ENCODE measurements at regions not wholly inside any gene's neighbourhood (a gene's known extent, or its start where the extent isn't known, plus 50 kb on each side); places are given as distances from the start of the nearest gene placed in this dataset.

- Histone ChIP-seq H3K4me1 (ENCODE audit: control insufficient read depth in 5 of 5, insufficient read depth in 5 of 5, low read length in 5 of 5) (no peaks in the 10 kb centered on the region), H3K9ac (ENCODE audit: insufficient read depth in 1 of 2, low read length in 2 of 2) (no peak overlapping the region), H3K9me3 (ENCODE audit: control insufficient read depth in 4 of 4, insufficient read depth in 3 of 4, low read length in 3 of 4) (peaks cover 0 to 2% (median 0%) of the 10 kb centered on the region in 4 donors), H3K27me3 (ENCODE audit: control insufficient read depth in 3 of 3, insufficient read depth in 3 of 3, low read length in 2 of 3) (peaks cover 0 to 8% (median 2%) of the 10 kb centered on the region in 3 donors), H3K27ac (ENCODE audit: low read depth in 1 of 2, low read length in 1 of 2) (no peak overlapping the region), H3K4me3 (no peak overlapping the region), H3K36me3 (ENCODE audit: control insufficient read depth in 4 of 4, insufficient read depth in 4 of 4, low read length in 4 of 4) (no peaks in the 10 kb centered on the region)
- TF ChIP-seq, protein P1, sequence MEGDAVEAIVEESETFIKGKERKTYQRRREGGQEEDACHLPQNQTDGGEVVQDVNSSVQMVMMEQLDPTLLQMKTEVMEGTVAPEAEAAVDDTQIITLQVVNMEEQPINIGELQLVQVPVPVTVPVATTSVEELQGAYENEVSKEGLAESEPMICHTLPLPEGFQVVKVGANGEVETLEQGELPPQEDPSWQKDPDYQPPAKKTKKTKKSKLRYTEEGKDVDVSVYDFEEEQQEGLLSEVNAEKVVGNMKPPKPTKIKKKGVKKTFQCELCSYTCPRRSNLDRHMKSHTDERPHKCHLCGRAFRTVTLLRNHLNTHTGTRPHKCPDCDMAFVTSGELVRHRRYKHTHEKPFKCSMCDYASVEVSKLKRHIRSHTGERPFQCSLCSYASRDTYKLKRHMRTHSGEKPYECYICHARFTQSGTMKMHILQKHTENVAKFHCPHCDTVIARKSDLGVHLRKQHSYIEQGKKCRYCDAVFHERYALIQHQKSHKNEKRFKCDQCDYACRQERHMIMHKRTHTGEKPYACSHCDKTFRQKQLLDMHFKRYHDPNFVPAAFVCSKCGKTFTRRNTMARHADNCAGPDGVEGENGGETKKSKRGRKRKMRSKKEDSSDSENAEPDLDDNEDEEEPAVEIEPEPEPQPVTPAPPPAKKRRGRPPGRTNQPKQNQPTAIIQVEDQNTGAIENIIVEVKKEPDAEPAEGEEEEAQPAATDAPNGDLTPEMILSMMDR (IDR thresholded peaks at IDR 0.05; ENCODE audit: control extremely low read depth, extremely low read depth): no peak
- DNase-seq (no peak), ATAC-seq (ENCODE audit: insufficient read depth, low FRiP score) (no peak)
- WGBS, 2 donors: 60 to 84% methylated on average over 9 of the region's 9 CpGs
Observed at GRCh38 chr12:109648521-109648920, 65.1 kb upstream of the FAM222A start.

DNA sequence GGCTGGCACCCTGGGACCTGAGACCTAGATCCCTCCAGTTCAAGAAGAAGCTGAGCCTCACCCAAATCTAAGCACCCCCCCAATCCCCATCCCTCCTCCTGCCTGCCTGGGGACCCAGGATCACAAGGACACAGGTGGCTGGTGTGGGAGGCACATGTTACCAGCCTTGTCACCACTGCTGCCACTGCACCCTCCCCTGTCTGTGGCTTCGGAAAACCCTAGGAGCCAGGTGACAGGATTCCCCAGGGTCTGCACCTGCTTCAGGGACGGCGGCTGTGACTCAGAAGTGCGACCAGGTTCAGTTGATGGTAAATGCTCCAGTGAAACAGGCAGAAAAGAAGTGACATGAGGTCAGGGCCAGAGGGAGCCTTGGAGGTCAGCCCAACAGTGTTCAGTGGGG is 62.8 kb upstream of the FAM222A start:
- WGBS, 2 donors: 87 to 91% methylated on average over 4 of the region's 4 CpGs
- Histone ChIP-seq H3K36me3 (ENCODE audit: control insufficient read depth in 4 of 4, insufficient read depth in 4 of 4, low read length in 4 of 4) (no peaks in the 10 kb centered on the region), H3K27ac (ENCODE audit: low read depth in 1 of 2, low read length in 1 of 2) (no peak overlapping the region), H3K9me3 (ENCODE audit: control insufficient read depth in 4 of 4, insufficient read depth in 3 of 4, low read length in 3 of 4) (peaks cover 0 to 2% (median 0%) of the 10 kb centered on the region in 4 donors), H3K27me3 (ENCODE audit: control insufficient read depth in 3 of 3, insufficient read depth in 3 of 3, low read length in 2 of 3) (peaks cover 0 to 4% (median under 1%) of the 10 kb centered on the region in 3 donors), H3K4me3 (no peak overlapping the region), H3K9ac (ENCODE audit: insufficient read depth in 1 of 2, low read length in 2 of 2) (no peak overlapping the region), H3K4me1 (ENCODE audit: control insufficient read depth in 5 of 5, insufficient read depth in 5 of 5, low read length in 5 of 5) (peaks cover 0 to 9% (median 0%) of the 10 kb centered on the region in 5 donors)
- DNase-seq: no peak
- no peak for ATAC-seq (ENCODE audit: insufficient read depth, low FRiP score)
- TF ChIP-seq, protein P1 (IDR thresholded peaks at IDR 0.05; ENCODE audit: control extremely low read depth, extremely low read depth): no peak

DNA sequence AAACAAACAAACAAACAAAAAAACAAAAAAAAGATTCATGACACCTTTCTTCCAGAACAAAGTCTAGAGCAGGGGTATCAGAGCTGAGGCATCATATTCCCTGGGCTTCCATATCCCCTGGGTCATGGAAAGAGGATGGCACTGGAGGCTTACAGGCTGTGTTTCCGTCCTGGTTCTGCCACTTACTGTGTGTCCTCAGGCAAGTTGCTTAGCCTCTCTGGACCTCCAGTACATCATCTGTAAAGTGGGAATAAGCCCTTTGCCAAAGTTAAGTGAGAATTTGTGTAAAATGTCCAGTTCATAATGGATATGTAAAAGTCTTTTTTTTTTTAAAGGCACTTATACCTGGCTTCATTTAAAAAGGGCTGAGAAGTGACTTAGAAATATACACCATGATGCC is 62.0 kb upstream of the FAM222A start:
- Histone ChIP-seq H3K9me3 (ENCODE audit: control insufficient read depth in 4 of 4, insufficient read depth in 3 of 4, low read length in 3 of 4) (peaks cover 0 to 2% (median 0%) of the 10 kb centered on the region in 4 donors), H3K27ac (ENCODE audit: low read depth in 1 of 2, low read length in 1 of 2) (no peak overlapping the region), H3K27me3 (ENCODE audit: control insufficient read depth in 3 of 3, insufficient read depth in 3 of 3, low read length in 2 of 3) (peaks cover 0 to 4% (median 0%) of the 10 kb centered on the region in 3 donors), H3K4me3 (no peak overlapping the region), H3K9ac (ENCODE audit: insufficient read depth in 1 of 2, low read length in 2 of 2) (no peak overlapping the region), H3K36me3 (ENCODE audit: control insufficient read depth in 4 of 4, insufficient read depth in 4 of 4, low read length in 4 of 4) (no peaks in the 10 kb centered on the region), H3K4me1 (ENCODE audit: control insufficient read depth in 5 of 5, insufficient read depth in 5 of 5, low read length in 5 of 5) (peaks cover 0 to 9% (median 0%) of the 10 kb centered on the region in 5 donors)
- WGBS, 2 donors: 78 to 100% methylated on average over 1 of the region's 1 CpG
- DNase-seq: no peak
- TF ChIP-seq, protein P1 (IDR thresholded peaks at IDR 0.05; ENCODE audit: control extremely low read depth, extremely low read depth): no peak
- ATAC-seq (ENCODE audit: insufficient read depth, low FRiP score): no peak

Data from lung (tissue), 11 donors.